ENCODE measurements at regions not wholly inside any gene's neighbourhood (a gene's known extent, or its start where the extent isn't known, plus 50 kb on each side); places are given as distances from the start of the nearest gene placed in this dataset.

GRCh38 chr10:123391275-123392028 lies 237.2 kb downstream of the BUB3 start:
- no peak for TF ChIP-seq CTCF (IDR thresholded peaks at IDR 0.05)
- no peak for TF ChIP-seq POLR2AphosphoS5 (IDR thresholded peaks at IDR 0.05)
- no peak for TF ChIP-seq POLR2A (IDR thresholded peaks at IDR 0.05; ENCODE audit: low read depth)
- no peak for TF ChIP-seq EP300 (IDR thresholded peaks at IDR 0.05)
